ENCODE measurements at regions not wholly inside any gene's neighbourhood (a gene's known extent, or its start where the extent isn't known, plus 50 kb on each side); places are given as distances from the start of the nearest gene placed in this dataset.

- no peak for DNase-seq (ENCODE audit: low read depth)
- TF ChIP-seq MYC (IDR thresholded peaks at IDR 0.05; ENCODE audit: low read depth, low read length) (no peak), POLR2A (IDR thresholded peaks at IDR 0.05; ENCODE audit: extremely low read depth, insufficient read length) (no peak), MAX (IDR thresholded peaks at IDR 0.05; ENCODE audit: low read depth, low read length) (no peak)
- H3K4me3 ChIP-seq (ENCODE audit: low read depth, low read length) = no peak overlapping the region
Observed at GRCh38 chr17:79417476-79417988, 193.3 kb downstream of the RBFOX3 start.

GRCh38 chr17:79415909-79416308, 194.9 kb downstream of the RBFOX3 start:
- no peak for TF ChIP-seq POLR2A (IDR thresholded peaks at IDR 0.05; ENCODE audit: extremely low read depth, insufficient read length)
- no peak for TF ChIP-seq CTCF (IDR thresholded peaks at IDR 0.05; ENCODE audit: low read depth, low read length)
- no peak for TF ChIP-seq MAX (IDR thresholded peaks at IDR 0.05; ENCODE audit: low read depth, low read length)
- no peak for TF ChIP-seq MYC (IDR thresholded peaks at IDR 0.05; ENCODE audit: low read depth, low read length)
- no peak overlapping the region for H3K4me3 ChIP-seq (ENCODE audit: low read depth, low read length)
- DNase-seq (ENCODE audit: low read depth) = no peak

GRCh38 chr17:79415365-79415764, 195.5 kb downstream of the RBFOX3 start:
- DNase-seq (ENCODE audit: low read depth) = no peak
- no peak for TF ChIP-seq MAX (IDR thresholded peaks at IDR 0.05; ENCODE audit: low read depth, low read length)
- no peak for TF ChIP-seq MYC (IDR thresholded peaks at IDR 0.05; ENCODE audit: low read depth, low read length)
- no peak for TF ChIP-seq CTCF (IDR thresholded peaks at IDR 0.05; ENCODE audit: low read depth, low read length)
- no peak for TF ChIP-seq POLR2A (IDR thresholded peaks at IDR 0.05; ENCODE audit: extremely low read depth, insufficient read length)
- H3K4me3 ChIP-seq (ENCODE audit: low read depth, low read length) = no peak overlapping the region

- H3K4me3 ChIP-seq (ENCODE audit: low read depth, low read length) = no peak overlapping the region
- TF ChIP-seq POLR2A (IDR thresholded peaks at IDR 0.05; ENCODE audit: extremely low read depth, insufficient read length) (no peak), MYC (IDR thresholded peaks at IDR 0.05; ENCODE audit: low read depth, low read length) (no peak), MAX (IDR thresholded peaks at IDR 0.05; ENCODE audit: low read depth, low read length) (no peak), CTCF (IDR thresholded peaks at IDR 0.05; ENCODE audit: low read depth, low read length) (no peak)
- no peak for DNase-seq (ENCODE audit: low read depth)
Observed at GRCh38 chr17:79414793-79415211, 196.0 kb downstream of the RBFOX3 start.

GRCh38 chr17:79414063-79414792, 196.6 kb downstream of the RBFOX3 start:
- no peak overlapping the region for H3K4me3 ChIP-seq (ENCODE audit: low read depth, low read length)
- TF ChIP-seq MYC (IDR thresholded peaks at IDR 0.05; ENCODE audit: low read depth, low read length) (no peak), CTCF (IDR thresholded peaks at IDR 0.05; ENCODE audit: low read depth, low read length) (no peak), POLR2A (IDR thresholded peaks at IDR 0.05; ENCODE audit: extremely low read depth, insufficient read length) (no peak), MAX (IDR thresholded peaks at IDR 0.05; ENCODE audit: low read depth, low read length) (no peak)
- no peak for DNase-seq (ENCODE audit: low read depth)

GRCh38 chr17:79413611-79414010, 197.2 kb downstream of the RBFOX3 start:
- no peak for TF ChIP-seq MAX (IDR thresholded peaks at IDR 0.05; ENCODE audit: low read depth, low read length)
- no peak for TF ChIP-seq MYC (IDR thresholded peaks at IDR 0.05; ENCODE audit: low read depth, low read length)
- no peak for TF ChIP-seq POLR2A (IDR thresholded peaks at IDR 0.05; ENCODE audit: extremely low read depth, insufficient read length)
- no peak for TF ChIP-seq CTCF (IDR thresholded peaks at IDR 0.05; ENCODE audit: low read depth, low read length)
- no peak for DNase-seq (ENCODE audit: low read depth)
- H3K4me3 ChIP-seq (ENCODE audit: low read depth, low read length) = no peak overlapping the region
